HG03442 (cell line): ENCODE measurements at regions not wholly inside any gene's neighbourhood (a gene's known extent, or its start where the extent isn't known, plus 50 kb on each side); places are given as distances from the start of the nearest gene placed in this dataset.
"Not testable (repeated sequence)": the region's sequence is repeated elsewhere in the genome, so short reads cannot be mapped to it uniquely, and the experiment has no call there.

Experiments
- ATAC-seq: cut with Tn5 transposase; IDR thresholded peaks from one replicate; pipeline ENCODE4 v1.9.1; 2021; ENCODE audit warnings: mild to moderate bottlenecking, moderate library complexity; ENCODE audit not compliant: unreplicated experiment

GRCh38 chr21:16211339-16212303 is 481.8 kb downstream of the USP25 start:
- ATAC-seq = no peak

GRCh38 chr21:16213518-16213917 is 483.7 kb downstream of the USP25 start:
- no peak for ATAC-seq

GRCh38 chr21:16215193-16215592 is 485.4 kb downstream of the USP25 start:
- no peak for ATAC-seq

- ATAC-seq = no peak
Observed at GRCh38 chr21:16215663-16216183, 485.9 kb downstream of the USP25 start.

GRCh38 chr21:16216288-16216962 is 486.6 kb downstream of the USP25 start:
- ATAC-seq = no peak

- no peak for ATAC-seq
Observed at GRCh38 chr21:16218682-16219343, 489.0 kb downstream of the USP25 start.

- not testable (repeated sequence) for ATAC-seq
Observed at GRCh38 chr21:16224756-16225155, 495.0 kb downstream of the USP25 start.

- ATAC-seq = no peak
Observed at GRCh38 chr21:16239659-16240265, 510.0 kb downstream of the USP25 start.

- no peak for ATAC-seq
Observed at GRCh38 chr21:16241016-16241415, 511.2 kb downstream of the USP25 start.

GRCh38 chr21:16241479-16241963 is 511.7 kb downstream of the USP25 start:
- ATAC-seq = no peak

- ATAC-seq = no peak
Observed at GRCh38 chr21:16243396-16243795, 513.6 kb downstream of the USP25 start.

- ATAC-seq = no peak
Observed at GRCh38 chr21:16248705-16249104, 518.9 kb downstream of the USP25 start.

- ATAC-seq = no peak
Observed at GRCh38 chr21:16250273-16250672, 520.5 kb downstream of the USP25 start.

- no peak for ATAC-seq
Observed at GRCh38 chr21:16258844-16259611, 529.2 kb downstream of the USP25 start.

GRCh38 chr21:16262091-16262490 is 532.3 kb downstream of the USP25 start:
- no peak for ATAC-seq

GRCh38 chr21:16264319-16264718 is 534.5 kb downstream of the USP25 start:
- ATAC-seq = no peak

- ATAC-seq = no peak
Observed at GRCh38 chr21:16269476-16269875, 539.7 kb downstream of the USP25 start.

- no peak for ATAC-seq
Observed at GRCh38 chr21:16279731-16280581, 550.2 kb downstream of the USP25 start.

GRCh38 chr21:16280686-16281091 is 550.9 kb downstream of the USP25 start:
- no peak for ATAC-seq
